Ecto neural progenitor cell (in vitro differentiated cells): ENCODE measurements at regions not wholly inside any gene's neighbourhood (a gene's known extent, or its start where the extent isn't known, plus 50 kb on each side); places are given as distances from the start of the nearest gene placed in this dataset.

Source experiments
- DNase-seq: peaks from one replicate; pipeline ENCODE4 v3.0.0-alpha.2; 2018; ENCODE audit warnings: low spot score

- DNase-seq, result peak; percentile 37
These were observed 101.6 kb downstream of the CPN2 start for GRCh38 chr3:194249323-194250097.

GRCh38 chr3:194250098-194251002 lies 100.8 kb downstream of the CPN2 start:
- peak; percentile 51 for DNase-seq

- no peak for DNase-seq
These were observed 100.1 kb downstream of the CPN2 start for GRCh38 chr3:194251007-194251406.

- DNase-seq, result peak; percentile 40
These were observed 99.7 kb downstream of the CPN2 start for GRCh38 chr3:194251461-194251860.

GRCh38 chr3:194251891-194252560 lies 99.1 kb downstream of the CPN2 start:
- DNase-seq, result peak; percentile 42

- DNase-seq, result peak; percentile 23
These were observed 97.9 kb downstream of the CPN2 start for GRCh38 chr3:194253270-194253669.

GRCh38 chr3:194254040-194254439 lies 97.1 kb downstream of the CPN2 start:
- DNase-seq, result peak; percentile 25

GRCh38 chr3:194255252-194256039 lies 95.7 kb downstream of the CPN2 start:
- peak; percentile 47 for DNase-seq

- peak; percentile 38 for DNase-seq
These were observed 94.8 kb downstream of the CPN2 start for GRCh38 chr3:194256040-194256945.

- DNase-seq, result peak; percentile 10
These were observed 93.9 kb downstream of the CPN2 start for GRCh38 chr3:194257151-194257621.

GRCh38 chr3:194257916-194258668 lies 93.0 kb downstream of the CPN2 start:
- peak; percentile 5 for DNase-seq

- DNase-seq, result peak; percentile 24
These were observed 91.0 kb downstream of the CPN2 start for GRCh38 chr3:194259982-194260766.

GRCh38 chr3:194261581-194262063 lies 89.5 kb downstream of the CPN2 start:
- DNase-seq, result peak; percentile 41

- DNase-seq, result peak; percentile 9
These were observed 88.8 kb downstream of the CPN2 start for GRCh38 chr3:194262176-194262924.

- peak; percentile 12 for DNase-seq
These were observed 88.2 kb downstream of the CPN2 start for GRCh38 chr3:194262925-194263305.

- DNase-seq, result peak; percentile 18
These were observed 86.3 kb downstream of the CPN2 start for GRCh38 chr3:194264631-194265504.

- peak; percentile 48 for DNase-seq
These were observed 85.6 kb downstream of the CPN2 start for GRCh38 chr3:194265505-194265892.
